Stimulated activated CD8-positive, alpha-beta memory T cell treated with anti-CD3 and anti-CD28 coated beads, Interleukin-2, amount 100 ng/mL, for 48 hours (primary cell): ENCODE measurements at regions not wholly inside any gene's neighbourhood (a gene's known extent, or its start where the extent isn't known, plus 50 kb on each side); places are given as distances from the start of the nearest gene placed in this dataset.

Source experiments
- DNase-seq, 2 donors: peaks; one replicate each; pipeline ENCODE4 v3.0.0-alpha.2; 2020; ENCODE audit warnings: low read depth in 2 of 2

GRCh38 chr14:32004300-32004699 lies 72.8 kb upstream of the ARHGAP5 start:
- no peak for DNase-seq

GRCh38 chr14:32005628-32006027 lies 71.5 kb upstream of the ARHGAP5 start:
- DNase-seq: no peak

GRCh38 chr14:32006263-32007110 lies 70.6 kb upstream of the ARHGAP5 start:
- DNase-seq: no peak

GRCh38 chr14:32007755-32008362 lies 69.2 kb upstream of the ARHGAP5 start:
- DNase-seq: no peak

- no peak for DNase-seq
Measured at GRCh38 chr14:32008602-32009193, 68.4 kb upstream of the ARHGAP5 start.

- DNase-seq: no peak
Measured at GRCh38 chr14:32009221-32009975, 67.7 kb upstream of the ARHGAP5 start.

- no peak for DNase-seq
Measured at GRCh38 chr14:32009976-32010581, 67.0 kb upstream of the ARHGAP5 start.

- no peak for DNase-seq
Measured at GRCh38 chr14:32010604-32011125, 66.4 kb upstream of the ARHGAP5 start.

- DNase-seq: no peak
Measured at GRCh38 chr14:32011225-32011624, 65.9 kb upstream of the ARHGAP5 start.

GRCh38 chr14:32012062-32012461 lies 65.0 kb upstream of the ARHGAP5 start:
- DNase-seq: no peak

- no peak for DNase-seq
Measured at GRCh38 chr14:32012571-32012970, 64.5 kb upstream of the ARHGAP5 start.

GRCh38 chr14:32013083-32013482 lies 64.0 kb upstream of the ARHGAP5 start:
- DNase-seq: no peak

GRCh38 chr14:32014057-32014456 lies 63.0 kb upstream of the ARHGAP5 start:
- no peak for DNase-seq

GRCh38 chr14:32014498-32014897 lies 62.6 kb upstream of the ARHGAP5 start:
- no peak for DNase-seq

GRCh38 chr14:32015166-32015565 lies 61.9 kb upstream of the ARHGAP5 start:
- DNase-seq: no peak

GRCh38 chr14:32017587-32017986 lies 59.5 kb upstream of the ARHGAP5 start:
- no peak for DNase-seq

- no peak for DNase-seq
Measured at GRCh38 chr14:32018391-32019092, 58.6 kb upstream of the ARHGAP5 start.

- no peak for DNase-seq
Measured at GRCh38 chr14:32019276-32019675, 57.8 kb upstream of the ARHGAP5 start.

GRCh38 chr14:32020882-32021281 lies 56.2 kb upstream of the ARHGAP5 start:
- DNase-seq: no peak

- no peak for DNase-seq
Measured at GRCh38 chr14:32021341-32021740, 55.8 kb upstream of the ARHGAP5 start.

GRCh38 chr14:32022525-32022924 lies 54.6 kb upstream of the ARHGAP5 start:
- DNase-seq: no peak
